ENCODE measurements at regions not wholly inside any gene's neighbourhood (a gene's known extent, or its start where the extent isn't known, plus 50 kb on each side); places are given as distances from the start of the nearest gene placed in this dataset.

GRCh38 chr4:167775375-167775774 is 317.0 kb upstream of the ANXA10 start:
- FAIRE-seq (no peak), DNase-seq (ENCODE audit: low read depth) (peak; percentile 4)
- Histone ChIP-seq H3K4me2 (ENCODE audit: low read length) (no peak overlapping the region), H3K4me1 (ENCODE audit: insufficient read depth, low read length) (no peaks in the 10 kb centered on the region), H3K36me3 (ENCODE audit: insufficient read depth, low read length) (no peaks in the 10 kb centered on the region), H3K9ac (ENCODE audit: low read length) (no peak overlapping the region), H3K9me3 (ENCODE audit: insufficient read depth, low read depth, low read length) (no peaks in the 10 kb centered on the region), H3K27me3 (ENCODE audit: insufficient read depth, low read length) (no peaks in the 10 kb centered on the region), H3K79me2 (ENCODE audit: insufficient read depth, low read length) (no peaks in the 10 kb centered on the region), H4K20me1 (ENCODE audit: insufficient read depth, low read length) (no peaks in the 10 kb centered on the region), H2AFZ (ENCODE audit: low read depth, low read length) (no peak overlapping the region), H3K27ac (ENCODE audit: low read depth, low read length) (no peak overlapping the region), H3K4me3 (ENCODE audit: insufficient read depth, low read depth, low read length) (no peak overlapping the region)
- no peaks in the 10 kb centered on the region for H3K36me3 Mint-ChIP-seq (ENCODE audit: low read depth, unreplicated experiment)
- no peaks in the 10 kb centered on the region for H3K4me1 Mint-ChIP-seq (ENCODE audit: low read depth, unreplicated experiment)
- H3K27ac Mint-ChIP-seq (ENCODE audit: unreplicated experiment), result no peak overlapping the region
- peaks cover 3% of the 10 kb centered on the region for H3K9me3 Mint-ChIP-seq (ENCODE audit: unreplicated experiment)
- TF ChIP-seq EZH2 (IDR thresholded peaks at IDR 0.05; ENCODE audit: insufficient read depth, low read length), result no peak
- no peak for TF ChIP-seq CTCF (IDR thresholded peaks at IDR 0.05; ENCODE audit: insufficient read depth, low read depth, low read length)
- H3K4me3 Mint-ChIP-seq (ENCODE audit: unreplicated experiment), result no peak overlapping the region
- H3K27me3 Mint-ChIP-seq (ENCODE audit: low read depth, unreplicated experiment), result no peaks in the 10 kb centered on the region

GRCh38 chr4:167779280-167779679 is 313.1 kb upstream of the ANXA10 start:
- Histone ChIP-seq H3K9me3 (ENCODE audit: insufficient read depth, low read depth, low read length) (no peaks in the 10 kb centered on the region), H3K9ac (ENCODE audit: low read length) (no peak overlapping the region), H3K36me3 (ENCODE audit: insufficient read depth, low read length) (no peaks in the 10 kb centered on the region), H3K27ac (ENCODE audit: low read depth, low read length) (no peak overlapping the region), H3K79me2 (ENCODE audit: insufficient read depth, low read length) (no peaks in the 10 kb centered on the region), H4K20me1 (ENCODE audit: insufficient read depth, low read length) (no peaks in the 10 kb centered on the region), H3K4me2 (ENCODE audit: low read length) (no peak overlapping the region), H3K27me3 (ENCODE audit: insufficient read depth, low read length) (no peaks in the 10 kb centered on the region), H3K4me1 (ENCODE audit: insufficient read depth, low read length) (no peaks in the 10 kb centered on the region), H2AFZ (ENCODE audit: low read depth, low read length) (no peak overlapping the region), H3K4me3 (ENCODE audit: insufficient read depth, low read depth, low read length) (no peak overlapping the region)
- no peak overlapping the region for H3K27ac Mint-ChIP-seq (ENCODE audit: unreplicated experiment)
- H3K4me3 Mint-ChIP-seq (ENCODE audit: unreplicated experiment), result no peak overlapping the region
- DNase-seq (ENCODE audit: low read depth) (no peak), FAIRE-seq (no peak)
- H3K9me3 Mint-ChIP-seq (ENCODE audit: unreplicated experiment), result peaks cover 3% of the 10 kb centered on the region
- no peaks in the 10 kb centered on the region for H3K36me3 Mint-ChIP-seq (ENCODE audit: low read depth, unreplicated experiment)
- no peaks in the 10 kb centered on the region for H3K27me3 Mint-ChIP-seq (ENCODE audit: low read depth, unreplicated experiment)
- TF ChIP-seq EZH2 (IDR thresholded peaks at IDR 0.05; ENCODE audit: insufficient read depth, low read length) (no peak), CTCF (IDR thresholded peaks at IDR 0.05; ENCODE audit: insufficient read depth, low read depth, low read length) (no peak)
- no peaks in the 10 kb centered on the region for H3K4me1 Mint-ChIP-seq (ENCODE audit: low read depth, unreplicated experiment)

- no peak overlapping the region for H3K4me3 Mint-ChIP-seq (ENCODE audit: unreplicated experiment)
- Histone ChIP-seq H3K4me1 (ENCODE audit: insufficient read depth, low read length) (no peaks in the 10 kb centered on the region), H4K20me1 (ENCODE audit: insufficient read depth, low read length) (no peaks in the 10 kb centered on the region), H3K27ac (ENCODE audit: low read depth, low read length) (no peak overlapping the region), H3K4me3 (ENCODE audit: insufficient read depth, low read depth, low read length) (no peak overlapping the region), H2AFZ (ENCODE audit: low read depth, low read length) (no peak overlapping the region), H3K4me2 (ENCODE audit: low read length) (no peak overlapping the region), H3K9ac (ENCODE audit: low read length) (no peak overlapping the region), H3K36me3 (ENCODE audit: insufficient read depth, low read length) (no peaks in the 10 kb centered on the region), H3K9me3 (ENCODE audit: insufficient read depth, low read depth, low read length) (no peaks in the 10 kb centered on the region), H3K27me3 (ENCODE audit: insufficient read depth, low read length) (no peaks in the 10 kb centered on the region), H3K79me2 (ENCODE audit: insufficient read depth, low read length) (no peaks in the 10 kb centered on the region)
- H3K27ac Mint-ChIP-seq (ENCODE audit: unreplicated experiment), result no peak overlapping the region
- H3K36me3 Mint-ChIP-seq (ENCODE audit: low read depth, unreplicated experiment), result no peaks in the 10 kb centered on the region
- no peak for DNase-seq (ENCODE audit: low read depth)
- FAIRE-seq, result no peak
- H3K9me3 Mint-ChIP-seq (ENCODE audit: unreplicated experiment), result peaks cover 3% of the 10 kb centered on the region
- no peaks in the 10 kb centered on the region for H3K27me3 Mint-ChIP-seq (ENCODE audit: low read depth, unreplicated experiment)
- TF ChIP-seq CTCF (IDR thresholded peaks at IDR 0.05; ENCODE audit: insufficient read depth, low read depth, low read length), result no peak
- no peak for TF ChIP-seq EZH2 (IDR thresholded peaks at IDR 0.05; ENCODE audit: insufficient read depth, low read length)
- no peaks in the 10 kb centered on the region for H3K4me1 Mint-ChIP-seq (ENCODE audit: low read depth, unreplicated experiment)
Observed at GRCh38 chr4:167779864-167780263, 312.5 kb upstream of the ANXA10 start.

Measured in astrocyte (in vitro differentiated cells and primary cell).